Activated naive CD8-positive, alpha-beta T cell treated with anti-CD3 and anti-CD28 coated beads, Interleukin-2, amount 50 U/mL, for 24 hours (primary cell): ENCODE measurements at regions not wholly inside any gene's neighbourhood (a gene's known extent, or its start where the extent isn't known, plus 50 kb on each side); places are given as distances from the start of the nearest gene placed in this dataset.

Source experiments
- ATAC-seq: fragments of 150-1000 bp; cut with Tn5 transposase; one replicate; pipeline ENCODE4 v1.10.0; 2021
- DNase-seq: peaks from one replicate; pipeline ENCODE4 v3.0.0; 2021
- H3K27ac Mint-ChIP-seq: one replicate; pipeline ENCODE4 v1.8.0; 2021; ENCODE audit warnings: mild to moderate bottlenecking, mixed read lengths
- H3K27me3 Mint-ChIP-seq: one replicate; pipeline ENCODE4 v1.8.0; 2021; ENCODE audit warnings: mixed read lengths
- H3K36me3 Mint-ChIP-seq: one replicate; pipeline ENCODE4 v1.8.0; 2021; ENCODE audit warnings: low read depth, mixed read lengths
- H3K4me1 Mint-ChIP-seq: one replicate; pipeline ENCODE4 v1.8.0; 2021; ENCODE audit warnings: mixed read lengths
- H3K4me3 Mint-ChIP-seq: one replicate; pipeline ENCODE4 v1.8.0; 2021; ENCODE audit warnings: mild to moderate bottlenecking, moderate library complexity, mixed read lengths
- H3K9me3 Mint-ChIP-seq: one replicate; pipeline ENCODE4 v1.8.0; 2021; ENCODE audit warnings: mixed read lengths

GRCh38 chr20:40225596-40225995, 463.4 kb downstream of the MAFB start:
- ATAC-seq: no peak
- Mint-ChIP-seq H3K36me3 (no peaks in the 10 kb centered on the region), H3K27me3 (no peaks in the 10 kb centered on the region), H3K4me1 (no peaks in the 10 kb centered on the region), H3K4me3 (no peak overlapping the region), H3K27ac (no peak overlapping the region), H3K9me3 (no peaks in the 10 kb centered on the region)
- DNase-seq: no peak

GRCh38 chr20:40223810-40224209, 465.2 kb downstream of the MAFB start:
- H3K36me3 Mint-ChIP-seq: no peaks in the 10 kb centered on the region
- ATAC-seq: no peak
- H3K27ac Mint-ChIP-seq: no peak overlapping the region
- no peaks in the 10 kb centered on the region for H3K27me3 Mint-ChIP-seq
- DNase-seq: no peak
- H3K4me1 Mint-ChIP-seq: no peaks in the 10 kb centered on the region
- H3K9me3 Mint-ChIP-seq: no peaks in the 10 kb centered on the region
- no peak overlapping the region for H3K4me3 Mint-ChIP-seq

GRCh38 chr20:40218971-40219370, 470.1 kb downstream of the MAFB start:
- no peak for DNase-seq
- ATAC-seq: no peak
- no peaks in the 10 kb centered on the region for H3K36me3 Mint-ChIP-seq
- no peaks in the 10 kb centered on the region for H3K27me3 Mint-ChIP-seq
- H3K4me3 Mint-ChIP-seq: no peak overlapping the region
- no peak overlapping the region for H3K27ac Mint-ChIP-seq
- no peaks in the 10 kb centered on the region for H3K4me1 Mint-ChIP-seq
- no peaks in the 10 kb centered on the region for H3K9me3 Mint-ChIP-seq

GRCh38 chr20:40218316-40218969, 470.6 kb downstream of the MAFB start:
- no peaks in the 10 kb centered on the region for H3K27me3 Mint-ChIP-seq
- ATAC-seq (no peak), DNase-seq (no peak)
- no peaks in the 10 kb centered on the region for H3K36me3 Mint-ChIP-seq
- H3K4me1 Mint-ChIP-seq: no peaks in the 10 kb centered on the region
- no peak overlapping the region for H3K4me3 Mint-ChIP-seq
- H3K9me3 Mint-ChIP-seq: no peaks in the 10 kb centered on the region
- no peak overlapping the region for H3K27ac Mint-ChIP-seq

- Mint-ChIP-seq H3K27ac (no peak overlapping the region), H3K36me3 (no peaks in the 10 kb centered on the region), H3K27me3 (peaks cover 15% of the 10 kb centered on the region), H3K4me3 (no peak overlapping the region), H3K4me1 (no peaks in the 10 kb centered on the region), H3K9me3 (peaks cover 13% of the 10 kb centered on the region)
- DNase-seq (no peak), ATAC-seq (no peak)
Measured at GRCh38 chr20:40207655-40208054, 481.4 kb downstream of the MAFB start.

- no peak overlapping the region for H3K4me3 Mint-ChIP-seq
- H3K4me1 Mint-ChIP-seq: no peaks in the 10 kb centered on the region
- peaks cover 19% of the 10 kb centered on the region for H3K27me3 Mint-ChIP-seq
- ATAC-seq (no peak), DNase-seq (no peak)
- H3K27ac Mint-ChIP-seq: no peak overlapping the region
- H3K9me3 Mint-ChIP-seq: peaks cover 13% of the 10 kb centered on the region
- H3K36me3 Mint-ChIP-seq: no peaks in the 10 kb centered on the region
Measured at GRCh38 chr20:40205971-40206370, 483.1 kb downstream of the MAFB start.

GRCh38 chr20:40203032-40203431, 486.0 kb downstream of the MAFB start:
- no peak overlapping the region for H3K4me3 Mint-ChIP-seq
- H3K9me3 Mint-ChIP-seq: peaks cover 7% of the 10 kb centered on the region
- H3K4me1 Mint-ChIP-seq: no peaks in the 10 kb centered on the region
- H3K36me3 Mint-ChIP-seq: no peaks in the 10 kb centered on the region
- peaks cover 17% of the 10 kb centered on the region for H3K27me3 Mint-ChIP-seq
- DNase-seq: no peak
- no peak overlapping the region for H3K27ac Mint-ChIP-seq
- ATAC-seq: no peak

GRCh38 chr20:40197691-40198090, 491.3 kb downstream of the MAFB start:
- Mint-ChIP-seq H3K36me3 (no peaks in the 10 kb centered on the region), H3K9me3 (no peaks in the 10 kb centered on the region), H3K4me3 (no peak overlapping the region), H3K4me1 (no peaks in the 10 kb centered on the region), H3K27me3 (peaks cover 4% of the 10 kb centered on the region), H3K27ac (no peak overlapping the region)
- DNase-seq (no peak), ATAC-seq (no peak)

GRCh38 chr20:40196846-40197436, 492.1 kb downstream of the MAFB start:
- Mint-ChIP-seq H3K9me3 (no peaks in the 10 kb centered on the region), H3K27me3 (peaks cover 1% of the 10 kb centered on the region), H3K36me3 (no peaks in the 10 kb centered on the region), H3K4me1 (no peaks in the 10 kb centered on the region), H3K4me3 (no peak overlapping the region), H3K27ac (no peak overlapping the region)
- ATAC-seq: no peak
- DNase-seq: no peak

GRCh38 chr20:40195742-40196141, 493.3 kb downstream of the MAFB start:
- ATAC-seq (no peak), DNase-seq (no peak)
- H3K27me3 Mint-ChIP-seq: peaks cover 2% of the 10 kb centered on the region
- H3K9me3 Mint-ChIP-seq: no peaks in the 10 kb centered on the region
- no peaks in the 10 kb centered on the region for H3K36me3 Mint-ChIP-seq
- H3K4me1 Mint-ChIP-seq: no peaks in the 10 kb centered on the region
- no peak overlapping the region for H3K27ac Mint-ChIP-seq
- H3K4me3 Mint-ChIP-seq: no peak overlapping the region

- H3K9me3 Mint-ChIP-seq: no peaks in the 10 kb centered on the region
- no peak for DNase-seq
- H3K4me1 Mint-ChIP-seq: no peaks in the 10 kb centered on the region
- peaks cover 6% of the 10 kb centered on the region for H3K27me3 Mint-ChIP-seq
- H3K36me3 Mint-ChIP-seq: no peaks in the 10 kb centered on the region
- no peak overlapping the region for H3K27ac Mint-ChIP-seq
- no peak for ATAC-seq
- H3K4me3 Mint-ChIP-seq: no peak overlapping the region
Measured at GRCh38 chr20:40192529-40192928, 496.5 kb downstream of the MAFB start.

GRCh38 chr20:40192081-40192480, 497.0 kb downstream of the MAFB start:
- H3K4me3 Mint-ChIP-seq: no peak overlapping the region
- H3K36me3 Mint-ChIP-seq: no peaks in the 10 kb centered on the region
- peaks cover 6% of the 10 kb centered on the region for H3K27me3 Mint-ChIP-seq
- H3K9me3 Mint-ChIP-seq: no peaks in the 10 kb centered on the region
- ATAC-seq (no peak), DNase-seq (no peak)
- H3K27ac Mint-ChIP-seq: no peak overlapping the region
- H3K4me1 Mint-ChIP-seq: no peaks in the 10 kb centered on the region

- H3K4me3 Mint-ChIP-seq: no peak overlapping the region
- no peaks in the 10 kb centered on the region for H3K36me3 Mint-ChIP-seq
- H3K27ac Mint-ChIP-seq: no peak overlapping the region
- H3K27me3 Mint-ChIP-seq: peaks cover 6% of the 10 kb centered on the region
- no peak for ATAC-seq
- no peaks in the 10 kb centered on the region for H3K9me3 Mint-ChIP-seq
- DNase-seq: no peak
- no peaks in the 10 kb centered on the region for H3K4me1 Mint-ChIP-seq
Measured at GRCh38 chr20:40191573-40191972, 497.5 kb downstream of the MAFB start.

GRCh38 chr20:40189621-40190020, 499.4 kb downstream of the MAFB start:
- H3K27ac Mint-ChIP-seq: no peak overlapping the region

GRCh38 chr20:40188319-40188718, 500.7 kb downstream of the MAFB start:
- no peaks in the 10 kb centered on the region for H3K36me3 Mint-ChIP-seq
- ATAC-seq: no peak
- no peaks in the 10 kb centered on the region for H3K4me1 Mint-ChIP-seq
- no peak for DNase-seq
- no peak overlapping the region for H3K4me3 Mint-ChIP-seq
- peaks cover 6% of the 10 kb centered on the region for H3K27me3 Mint-ChIP-seq
- H3K9me3 Mint-ChIP-seq: no peaks in the 10 kb centered on the region
- no peak overlapping the region for H3K27ac Mint-ChIP-seq

More at GRCh38 chr20:40189621-40190020, 499.4 kb downstream of the MAFB start:
- DNase-seq: no peak
- Mint-ChIP-seq H3K4me1 (no peaks in the 10 kb centered on the region), H3K9me3 (no peaks in the 10 kb centered on the region), H3K36me3 (no peaks in the 10 kb centered on the region), H3K4me3 (no peak overlapping the region), H3K27me3 (peaks cover 6% of the 10 kb centered on the region)
- ATAC-seq: no peak

GRCh38 chr20:40186826-40187225, 502.2 kb downstream of the MAFB start:
- H3K4me1 Mint-ChIP-seq: no peaks in the 10 kb centered on the region
- no peak overlapping the region for H3K27ac Mint-ChIP-seq
- H3K36me3 Mint-ChIP-seq: no peaks in the 10 kb centered on the region
- DNase-seq: no peak
- no peaks in the 10 kb centered on the region for H3K9me3 Mint-ChIP-seq
- H3K27me3 Mint-ChIP-seq: peaks cover 6% of the 10 kb centered on the region
- no peak overlapping the region for H3K4me3 Mint-ChIP-seq
- ATAC-seq: no peak
